SK-N-SH (cell line): ENCODE measurements at regions not wholly inside any gene's neighbourhood (a gene's known extent, or its start where the extent isn't known, plus 50 kb on each side); places are given as distances from the start of the nearest gene placed in this dataset.

ENCODE experiments used
- CTCF ChIA-PET: fragments of 300-600, 350-600 bp; formaldehyde crosslinking; extraction: SDS; loops from one replicate; lab custom pipeline; 2021; lab: Yijun Ruan, JAX
- POLR2A ChIA-PET: fragments of 350-600 bp; sonication (Branson Sonifier 250); formaldehyde crosslinking; extraction: SDS; loops from one replicate; lab custom pipeline; 2020; ENCODE audit warnings: antibody characterized with exemption, inconsistent platforms; lab: Yijun Ruan, JAX
- DNase-seq: peaks from one replicate; pipeline ENCODE4 v3.0.0; 2012
- H2AFZ ChIP-seq: fragments of 200-600 bp; sonication (generic); 2 replicates; pipeline ENCODE4 v1.8.1; 2016; ENCODE audit warnings: antibody characterized with exemption, mild to moderate bottlenecking, low read depth
- H3F3A ChIP-seq: fragments of 200-600 bp; sonication (generic); replicated peaks from 2 replicates; pipeline ENCODE3; 2016; ENCODE audit warnings: antibody characterized with exemption, mild to moderate bottlenecking; ENCODE audit not compliant: insufficient read depth
- H3K27ac ChIP-seq, 2 experiments: fragments of 200-500 bp in 1 of 2; fragments of 200-600 bp in 1 of 2; sonication (Bioruptor generic) in 1 of 2; sonication (generic), shearing (Covaris generic) in 1 of 2; 2 replicates each; pipeline versions ENCODE4 v1.5.1 to v1.6.1; 2014 to 2016; ENCODE audit warnings: low read depth in 2 of 2, inconsistent platforms in 1 of 2, low read length in 1 of 2, mild to moderate bottlenecking in 1 of 2, mixed read lengths in 1 of 2
- H3K27me3 ChIP-seq: fragments of 200-600 bp; sonication (generic), shearing (Covaris generic); 2 replicates; pipeline ENCODE4 v1.6.1; 2016; ENCODE audit warnings: mixed run types; ENCODE audit not compliant: insufficient read depth
- H3K36me3 ChIP-seq, 2 experiments: fragments of 200-500 bp in 1 of 2; fragments of 200-600 bp in 1 of 2; sonication (Bioruptor generic) in 1 of 2; sonication (generic) in 1 of 2; replicated peaks in 1 of 2; 2 replicates each; pipeline versions ENCODE3 to v1.5.1; 2014 to 2016; ENCODE audit warnings: low read length in 1 of 2, mild to moderate bottlenecking in 1 of 2; ENCODE audit not compliant: insufficient read depth in 2 of 2, control insufficient read depth in 1 of 2
- H3K4me1 ChIP-seq, 2 experiments: fragments of 200-500 bp in 1 of 2; fragments of 200-600 bp in 1 of 2; sonication (Bioruptor generic) in 1 of 2; sonication (generic), shearing (Covaris generic) in 1 of 2; 2 replicates each; pipeline versions ENCODE4 v1.5.1 to v1.6.1; 2014 to 2016; ENCODE audit warnings: low read depth in 1 of 2, low read length in 1 of 2, mixed run types in 1 of 2; ENCODE audit not compliant: insufficient read depth in 2 of 2, control insufficient read depth in 1 of 2
- H3K4me2 ChIP-seq: fragments of 200-600 bp; sonication (generic), shearing (Covaris generic); 2 replicates; pipeline ENCODE4 v1.6.1; 2017; ENCODE audit warnings: mixed run types
- H3K4me3 ChIP-seq, 2 experiments: fragments of 200-500 bp in 1 of 2; fragments of 200-600 bp in 1 of 2; sonication (Bioruptor generic) in 1 of 2; sonication (generic), shearing (Covaris generic) in 1 of 2; 2 replicates each; pipeline versions ENCODE4 v1.5.1 to v1.8.1; 2014 to 2016; ENCODE audit warnings: low read depth in 2 of 2, inconsistent platforms in 1 of 2, low read length in 1 of 2, mild to moderate bottlenecking in 1 of 2, mixed read lengths in 1 of 2, moderate library complexity in 1 of 2
- H3K79me2 ChIP-seq: fragments of 200-600 bp; sonication (generic); 2 replicates; pipeline ENCODE4 v1.8.1; 2017; ENCODE audit warnings: mild to moderate bottlenecking; ENCODE audit not compliant: insufficient read depth
- H3K9ac ChIP-seq: fragments of 200-600 bp; sonication (generic); 2 replicates; pipeline ENCODE4 v1.6.1; 2017; ENCODE audit warnings: mixed run types
- H3K9me2 ChIP-seq: fragments of 200-600 bp; sonication (generic); 2 replicates; pipeline ENCODE4 v1.6.1; 2017; ENCODE audit warnings: mixed run types
- H3K9me3 ChIP-seq: fragments of 200-600 bp; sonication (generic); 2 replicates; pipeline ENCODE4 v1.6.1; 2017; ENCODE audit warnings: mixed run types, mild to moderate bottlenecking, moderate library complexity
- H4K20me1 ChIP-seq: fragments of 200-600 bp; sonication (generic); 2 replicates; pipeline ENCODE4 v1.6.1; 2017; ENCODE audit warnings: mild to moderate bottlenecking, mixed run types; ENCODE audit not compliant: insufficient read depth
- EP300 ChIP-seq, 2 experiments: IDR thresholded peaks; 2 replicates each; pipeline versions ENCODE4 v1.4.0 to v1.6.1; 2012; ENCODE audit warnings: borderline replicate concordance in 1 of 2, low read depth in 1 of 2, low read length in 1 of 2
- FOXM1 ChIP-seq: IDR thresholded peaks from 2 replicates; pipeline ENCODE4 v1.4.0; 2012; ENCODE audit warnings: low read depth, mild to moderate bottlenecking
- JUND ChIP-seq: IDR thresholded peaks from 2 replicates; pipeline ENCODE4 v1.4.0; 2012
- MEF2A ChIP-seq: IDR thresholded peaks from 2 replicates; pipeline ENCODE4 v1.4.0; 2012; ENCODE audit warnings: low read depth, borderline replicate concordance
- RAD21 ChIP-seq: IDR thresholded peaks from 2 replicates; pipeline ENCODE4 v1.6.1; 2012; ENCODE audit warnings: mild to moderate bottlenecking, low read length
- RCOR1 ChIP-seq: fragments of 150-350 bp; IDR thresholded peaks from 2 replicates; pipeline ENCODE4 v1.6.1; 2017; ENCODE audit warnings: antibody characterized with exemption, low read length
- RFX5 ChIP-seq: IDR thresholded peaks from 2 replicates; pipeline ENCODE4 v1.6.1; 2012; ENCODE audit warnings: mild to moderate bottlenecking, improper control_type of control experiment, low read length
- SIN3A ChIP-seq: IDR thresholded peaks from 2 replicates; pipeline ENCODE4 v1.6.1; 2012; ENCODE audit warnings: low read depth, mild to moderate bottlenecking, low read length, moderate library complexity, borderline replicate concordance
- TCF12 ChIP-seq: IDR thresholded peaks from 2 replicates; pipeline ENCODE4 v1.4.0; 2012
- WGBS: methylation state at CpG from one replicate; pipeline ENCODE4 v1.1.6; 2017; ENCODE audit warnings: low lambda C conversion rate; 5-methylcytosine and 5-hydroxymethylcytosine counted together
- TF ChIP-seq, protein P1 (sequence below): fragments of 150-350 bp; IDR thresholded peaks from 2 replicates; pipeline ENCODE4 v1.6.1; 2017; ENCODE audit warnings: antibody characterized with exemption, low read length, low read depth, borderline replicate concordance

DNA sequence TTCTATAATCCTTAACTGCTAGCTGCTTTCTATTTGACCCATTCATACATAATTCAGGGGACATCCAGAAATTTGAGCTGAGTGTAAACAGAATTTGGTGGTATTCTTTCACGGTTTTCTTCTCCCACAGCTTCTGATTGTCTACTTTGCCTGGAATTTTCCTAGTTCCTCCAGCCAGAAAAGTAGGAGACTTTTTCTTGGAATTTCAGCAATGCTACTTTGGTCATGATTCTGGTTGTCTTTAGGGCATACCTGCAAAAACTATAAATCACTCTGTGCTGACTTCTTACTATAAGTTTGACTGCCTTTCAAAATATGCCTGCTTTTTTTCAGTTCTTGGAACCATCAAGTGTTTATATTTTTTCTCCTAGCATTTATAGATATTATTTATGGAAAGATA lies 260.2 kb downstream of the TMEM38B start:
- no peak for DNase-seq
- Histone ChIP-seq H3K4me2 (no peak overlapping the region), H3K36me3 (no peaks in the 10 kb centered on the region), H3K9ac (no peak overlapping the region), H3K9me3 (no peaks in the 10 kb centered on the region), H3K27ac (no peak overlapping the region), H3K9me2 (no peaks in the 10 kb centered on the region; the same call in 1 of the 2 replicates), H3K4me3 (no peak overlapping the region), H3K4me1 (no peaks in the 10 kb centered on the region), H2AFZ (no peak overlapping the region), H3K27me3 (no peaks in the 10 kb centered on the region), H3K79me2 (no peaks in the 10 kb centered on the region), H3F3A (no peaks in the 10 kb centered on the region), H4K20me1 (no peaks in the 10 kb centered on the region)
- WGBS = 28% methylated on average over 1 of the region's 1 CpG
- ChIA-PET POLR2A (no interaction called here), CTCF (interaction anchor here (1.3 to 1.7 kb wide), 2 partner anchors 23 to 73 kb away, joined by 3 to 7 read pairs; no protein-coding TSS in a partner anchor)
- TF ChIP-seq FOXM1 (no peak), RFX5 (no peak), MEF2A (no peak), TCF12 (no peak), SIN3A (no peak), JUND (no peak), EP300 (IDR thresholded peaks at IDR 0.05; ENCODE audit: borderline replicate concordance in 1 of 2, low read depth in 1 of 2, low read length in 1 of 2) (no peak)
- TF ChIP-seq, protein P1, sequence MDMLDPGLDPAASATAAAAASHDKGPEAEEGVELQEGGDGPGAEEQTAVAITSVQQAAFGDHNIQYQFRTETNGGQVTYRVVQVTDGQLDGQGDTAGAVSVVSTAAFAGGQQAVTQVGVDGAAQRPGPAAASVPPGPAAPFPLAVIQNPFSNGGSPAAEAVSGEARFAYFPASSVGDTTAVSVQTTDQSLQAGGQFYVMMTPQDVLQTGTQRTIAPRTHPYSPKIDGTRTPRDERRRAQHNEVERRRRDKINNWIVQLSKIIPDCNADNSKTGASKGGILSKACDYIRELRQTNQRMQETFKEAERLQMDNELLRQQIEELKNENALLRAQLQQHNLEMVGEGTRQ = no peak

DNA sequence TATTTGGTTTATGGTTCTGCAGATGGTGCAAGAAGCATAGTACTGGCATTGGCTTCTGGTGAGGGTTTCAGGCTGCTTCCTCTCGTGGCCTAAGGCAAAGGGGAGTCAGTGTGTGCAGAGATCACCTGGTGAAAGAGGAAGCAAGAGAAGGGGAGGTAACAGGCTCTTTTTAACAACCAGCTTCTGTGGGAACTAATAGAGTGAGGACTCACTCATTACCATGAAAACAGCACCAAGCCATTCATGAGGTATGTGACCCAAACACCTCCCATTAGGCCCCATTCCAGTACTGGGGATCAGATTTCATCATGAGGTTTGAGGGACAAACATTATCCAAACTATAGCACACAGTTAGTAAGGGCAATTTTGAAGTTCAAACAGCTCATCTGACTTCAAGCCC lies 263.5 kb downstream of the TMEM38B start:
- no peaks in the 10 kb centered on the region for H3K36me3 ChIP-seq
- H3K9me3 ChIP-seq = no peaks in the 10 kb centered on the region
- H3F3A ChIP-seq = no peaks in the 10 kb centered on the region
- no peaks in the 10 kb centered on the region for H4K20me1 ChIP-seq
- no peaks in the 10 kb centered on the region for H3K27me3 ChIP-seq
- H2AFZ ChIP-seq = no peak overlapping the region
- TF ChIP-seq RCOR1 (no peak), SIN3A (no peak)
- DNase-seq = no peak
- H3K27ac ChIP-seq = no peak overlapping the region
- H3K79me2 ChIP-seq = no peaks in the 10 kb centered on the region
- H3K4me2 ChIP-seq = no peak overlapping the region
- POLR2A ChIA-PET = no interaction called here
- 7% methylated on average over 1 of the region's 1 CpG for WGBS
- H3K9ac ChIP-seq = no peak overlapping the region
- CTCF ChIA-PET = interaction anchor here (1.3 kb wide), 1 partner anchor 21 kb away, joined by 4 read pairs; no protein-coding TSS in a partner anchor
- no peaks in the 10 kb centered on the region for H3K4me1 ChIP-seq
- no peak overlapping the region for H3K4me3 ChIP-seq
- H3K9me2 ChIP-seq = no peaks in the 10 kb centered on the region; the same call in 1 of the 2 replicates

GRCh38 chr9:105958587-105958986 lies 264.2 kb downstream of the TMEM38B start:
- TF ChIP-seq RAD21 (0 out of 2 replicates have a peak, but pooled peaks have one; percentile 21), RFX5 (no peak)
- TF ChIP-seq, all 33 proteins: peak for 1
- Histone ChIP-seq H3K4me3 (no peak overlapping the region), H3K27me3 (no peaks in the 10 kb centered on the region), H3K36me3 (no peaks in the 10 kb centered on the region), H3K9ac (no peak overlapping the region), H3K79me2 (no peaks in the 10 kb centered on the region), H3K4me1 (no peaks in the 10 kb centered on the region), H3K27ac (no peak overlapping the region), H3F3A (no peaks in the 10 kb centered on the region), H2AFZ (no peak overlapping the region), H4K20me1 (no peaks in the 10 kb centered on the region), H3K9me2 (no peaks in the 10 kb centered on the region), H3K4me2 (no peak overlapping the region), H3K9me3 (no peaks in the 10 kb centered on the region)
- CTCF ChIA-PET = no interaction called here
- POLR2A ChIA-PET = no interaction called here
- 46% methylated on average over 3 of the region's 3 CpGs for WGBS
- DNase-seq = no peak
